LNCaP clone FGC (cell line): ENCODE measurements at regions not wholly inside any gene's neighbourhood (a gene's known extent, or its start where the extent isn't known, plus 50 kb on each side); places are given as distances from the start of the nearest gene placed in this dataset.

Experiments used
- DNase-seq: peaks from one replicate; pipeline ENCODE4 v3.0.0-alpha.2; 2011; ENCODE audit warnings: low read depth
- H3K4me3 ChIP-seq: 2 replicates; pipeline ENCODE4 v1.5.1; 2011; ENCODE audit warnings: mild to moderate bottlenecking, low read depth, low read length, control low read depth
- CTCF ChIP-seq: IDR thresholded peaks from 2 replicates; pipeline ENCODE4 v1.5.1; 2012; ENCODE audit warnings: mild to moderate bottlenecking; ENCODE audit not compliant: control insufficient read depth, insufficient read depth; ENCODE audit errors: extremely low read depth

- DNase-seq: no peak
- no peak overlapping the region for H3K4me3 ChIP-seq
- TF ChIP-seq CTCF: no peak
These were observed 177.1 kb downstream of the ANKRD60 start for GRCh38 chr20:58051367-58051766.

- no peak for TF ChIP-seq CTCF
- peak; percentile 73 for DNase-seq
- H3K4me3 ChIP-seq: no peak overlapping the region
These were observed 180.3 kb downstream of the ANKRD60 start for GRCh38 chr20:58048096-58048702.

- no peak overlapping the region for H3K4me3 ChIP-seq
- no peak for TF ChIP-seq CTCF
- no peak for DNase-seq
These were observed 182.1 kb downstream of the ANKRD60 start for GRCh38 chr20:58046311-58046710.

- H3K4me3 ChIP-seq: no peak overlapping the region
- no peak for DNase-seq
- TF ChIP-seq CTCF: no peak
These were observed 182.9 kb downstream of the ANKRD60 start for GRCh38 chr20:58045579-58045978.

- TF ChIP-seq CTCF: no peak
- no peak overlapping the region for H3K4me3 ChIP-seq
- no peak for DNase-seq
These were observed 183.4 kb downstream of the ANKRD60 start for GRCh38 chr20:58044931-58045555.

GRCh38 chr20:58044286-58044685 is 184.2 kb downstream of the ANKRD60 start:
- TF ChIP-seq CTCF: no peak
- H3K4me3 ChIP-seq: no peak overlapping the region
- no peak for DNase-seq
